ENCODE measurements at regions not wholly inside any gene's neighbourhood (a gene's known extent, or its start where the extent isn't known, plus 50 kb on each side); places are given as distances from the start of the nearest gene placed in this dataset.
"Not testable (repeated sequence)": the region's sequence is repeated elsewhere in the genome, so short reads cannot be mapped to it uniquely, and the experiment has no call there.

- no peak for DNase-seq
Measured at GRCh38 chr2:36223259-36223658, 132.3 kb upstream of the CRIM1 start.

GRCh38 chr2:36222485-36222884 lies 133.1 kb upstream of the CRIM1 start:
- no peak for DNase-seq

GRCh38 chr2:36214691-36215090 lies 140.9 kb upstream of the CRIM1 start:
- DNase-seq, result no peak

GRCh38 chr2:36203366-36203765 lies 152.2 kb upstream of the CRIM1 start:
- no peak for DNase-seq

GRCh38 chr2:36197181-36197971 lies 158.2 kb upstream of the CRIM1 start:
- no peak for DNase-seq

- DNase-seq, result no peak
Measured at GRCh38 chr2:36193680-36194079, 161.9 kb upstream of the CRIM1 start.

GRCh38 chr2:36192983-36193382 lies 162.6 kb upstream of the CRIM1 start:
- DNase-seq, result no peak

- no peak for DNase-seq
Measured at GRCh38 chr2:36190097-36190496, 165.5 kb upstream of the CRIM1 start.

- DNase-seq, result no peak
Measured at GRCh38 chr2:36185624-36186023, 170.0 kb upstream of the CRIM1 start.

- DNase-seq, result no peak
Measured at GRCh38 chr2:36184848-36185247, 170.7 kb upstream of the CRIM1 start.

GRCh38 chr2:36180789-36181482 lies 174.6 kb upstream of the CRIM1 start:
- DNase-seq, result not testable (repeated sequence)

GRCh38 chr2:36180293-36180692 lies 175.3 kb upstream of the CRIM1 start:
- not testable (repeated sequence) for DNase-seq

- DNase-seq, result not testable (repeated sequence)
Measured at GRCh38 chr2:36179668-36180269, 175.8 kb upstream of the CRIM1 start.

GRCh38 chr2:36178384-36178783 lies 177.2 kb upstream of the CRIM1 start:
- DNase-seq, result no peak

GRCh38 chr2:36177282-36177681 lies 178.3 kb upstream of the CRIM1 start:
- no peak for DNase-seq

- no peak for DNase-seq
Measured at GRCh38 chr2:36174920-36175319, 180.7 kb upstream of the CRIM1 start.

- no peak for DNase-seq
Measured at GRCh38 chr2:36173760-36174404, 181.7 kb upstream of the CRIM1 start.

- DNase-seq, result no peak
Measured at GRCh38 chr2:36172824-36173223, 182.8 kb upstream of the CRIM1 start.

- no peak for DNase-seq
Measured at GRCh38 chr2:36170805-36171204, 184.8 kb upstream of the CRIM1 start.

- DNase-seq, result no peak
Measured at GRCh38 chr2:36169843-36170242, 185.7 kb upstream of the CRIM1 start.

- no peak for DNase-seq
Measured at GRCh38 chr2:36168115-36168514, 187.5 kb upstream of the CRIM1 start.

GRCh38 chr2:36165132-36165531 lies 190.4 kb upstream of the CRIM1 start:
- DNase-seq, result no peak

- DNase-seq, result no peak
Measured at GRCh38 chr2:36163520-36164254, 191.9 kb upstream of the CRIM1 start.
